Osteoblast (primary cell): ENCODE measurements at regions not wholly inside any gene's neighbourhood (a gene's known extent, or its start where the extent isn't known, plus 50 kb on each side); places are given as distances from the start of the nearest gene placed in this dataset.

Experiments
- DNase-seq: peaks from one replicate; pipeline ENCODE4 v3.0.0; 2011; ENCODE audit warnings: low spot score, mixed read lengths; ENCODE audit not compliant: insufficient read length; ENCODE audit errors: missing footprints
- H2AFZ ChIP-seq: 2 replicates; pipeline ENCODE4 v1.6.0; 2011; ENCODE audit warnings: mild to moderate bottlenecking, low read length
- H3K27ac ChIP-seq: 2 replicates; pipeline ENCODE4 v1.5.1; 2011; ENCODE audit warnings: mild to moderate bottlenecking, low read depth, low read length, moderate library complexity
- H3K27me3 ChIP-seq: 2 replicates; pipeline ENCODE4 v1.6.0; 2012; ENCODE audit warnings: mild to moderate bottlenecking, control low read depth, inconsistent platforms, low read length, moderate library complexity; ENCODE audit not compliant: insufficient read depth
- H3K36me3 ChIP-seq: 2 replicates; pipeline ENCODE4 v1.5.1; 2011; ENCODE audit warnings: mild to moderate bottlenecking, low read length, control low read depth, moderate library complexity; ENCODE audit not compliant: insufficient read depth
- H3K4me1 ChIP-seq: 2 replicates; pipeline ENCODE4 v1.5.1; 2011; ENCODE audit warnings: mild to moderate bottlenecking, low read length, control low read depth, moderate library complexity; ENCODE audit not compliant: insufficient read depth
- H3K4me2 ChIP-seq: 2 replicates; pipeline ENCODE4 v1.6.0; 2011; ENCODE audit warnings: mild to moderate bottlenecking, low read length; ENCODE audit not compliant: insufficient read depth
- H3K4me3 ChIP-seq: fragments of 200-600 bp; sonication (generic); 3 replicates; pipeline ENCODE4 v1.5.1; 2012; ENCODE audit warnings: mild to moderate bottlenecking, low read length, inconsistent platforms; ENCODE audit not compliant: insufficient read depth
- H3K79me2 ChIP-seq: 2 replicates; pipeline ENCODE4 v1.6.0; 2012; ENCODE audit warnings: mild to moderate bottlenecking, low read length, control low read depth, inconsistent platforms; ENCODE audit not compliant: insufficient read depth
- H3K9me3 ChIP-seq: 2 replicates; pipeline ENCODE4 v1.5.1; 2011; ENCODE audit warnings: low read depth, low read length, control low read depth
- H4K20me1 ChIP-seq: 2 replicates; pipeline ENCODE4 v1.6.0; 2012; ENCODE audit warnings: mild to moderate bottlenecking, low read length, control low read depth; ENCODE audit not compliant: insufficient read depth
- CTCF ChIP-seq: IDR thresholded peaks from 2 replicates; pipeline ENCODE4 v1.5.1; 2011; ENCODE audit warnings: mild to moderate bottlenecking, low read depth, low read length, moderate library complexity; ENCODE audit errors: extremely low read depth

- no peak for DNase-seq
- H3K4me1 ChIP-seq, result no peaks in the 10 kb centered on the region
- H3K79me2 ChIP-seq, result no peaks in the 10 kb centered on the region
- no peaks in the 10 kb centered on the region for H3K9me3 ChIP-seq
- H2AFZ ChIP-seq, result no peak overlapping the region
- no peaks in the 10 kb centered on the region for H3K27me3 ChIP-seq
- no peak overlapping the region for H3K27ac ChIP-seq
- TF ChIP-seq CTCF, result no peak
- no peaks in the 10 kb centered on the region for H3K36me3 ChIP-seq
- H4K20me1 ChIP-seq, result no peaks in the 10 kb centered on the region
- no peak overlapping the region for H3K4me3 ChIP-seq
- H3K4me2 ChIP-seq, result no peak overlapping the region
Observed at GRCh38 chr15:45910671-45911070, 275.8 kb downstream of the SQOR start.

- Histone ChIP-seq H4K20me1 (no peaks in the 10 kb centered on the region), H3K4me1 (no peaks in the 10 kb centered on the region), H3K27me3 (no peaks in the 10 kb centered on the region), H3K36me3 (no peaks in the 10 kb centered on the region), H3K4me3 (no peak overlapping the region), H3K27ac (no peak overlapping the region), H3K79me2 (no peaks in the 10 kb centered on the region), H3K9me3 (no peaks in the 10 kb centered on the region), H2AFZ (no peak overlapping the region), H3K4me2 (no peak overlapping the region)
- TF ChIP-seq CTCF, result no peak
- no peak for DNase-seq
Observed at GRCh38 chr15:45913451-45913850, 278.6 kb downstream of the SQOR start.

DNA sequence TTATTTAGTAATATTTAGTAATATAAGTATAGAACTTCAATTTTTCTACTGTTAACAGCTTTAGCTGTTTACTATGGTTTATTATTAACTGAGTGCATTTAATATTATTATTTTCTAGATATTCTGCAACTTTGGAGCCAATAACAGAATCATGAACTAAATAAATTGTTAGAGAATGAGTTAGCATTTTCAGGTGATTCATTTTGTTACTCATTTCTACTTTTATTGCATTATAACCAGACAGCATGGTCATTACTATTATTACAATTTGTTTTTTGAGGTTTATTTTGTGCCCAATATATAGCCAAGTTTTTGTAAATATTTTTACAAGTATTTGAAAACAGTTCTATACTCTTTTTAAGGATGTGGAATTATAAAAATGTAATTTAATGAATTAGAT is 279.6 kb downstream of the SQOR start:
- H3K4me2 ChIP-seq, result no peak overlapping the region
- H3K79me2 ChIP-seq, result no peaks in the 10 kb centered on the region
- H3K27ac ChIP-seq, result no peak overlapping the region
- TF ChIP-seq CTCF, result no peak
- no peaks in the 10 kb centered on the region for H4K20me1 ChIP-seq
- no peaks in the 10 kb centered on the region for H3K36me3 ChIP-seq
- H3K4me3 ChIP-seq, result no peak overlapping the region
- H2AFZ ChIP-seq, result no peak overlapping the region
- H3K9me3 ChIP-seq, result no peaks in the 10 kb centered on the region
- H3K27me3 ChIP-seq, result no peaks in the 10 kb centered on the region
- DNase-seq, result no peak
- H3K4me1 ChIP-seq, result no peaks in the 10 kb centered on the region

GRCh38 chr15:45918839-45919238 is 284.0 kb downstream of the SQOR start:
- H4K20me1 ChIP-seq, result no peaks in the 10 kb centered on the region
- H3K9me3 ChIP-seq, result no peaks in the 10 kb centered on the region
- H3K4me1 ChIP-seq, result no peaks in the 10 kb centered on the region
- H3K4me3 ChIP-seq, result no peak overlapping the region
- no peaks in the 10 kb centered on the region for H3K36me3 ChIP-seq
- no peak overlapping the region for H3K4me2 ChIP-seq
- H3K27me3 ChIP-seq, result no peaks in the 10 kb centered on the region
- no peak overlapping the region for H3K27ac ChIP-seq
- no peak for TF ChIP-seq CTCF
- H3K79me2 ChIP-seq, result no peaks in the 10 kb centered on the region
- H2AFZ ChIP-seq, result no peak overlapping the region
- no peak for DNase-seq
